Motor neuron (in vitro differentiated cells): ENCODE measurements at regions not wholly inside any gene's neighbourhood (a gene's known extent, or its start where the extent isn't known, plus 50 kb on each side); places are given as distances from the start of the nearest gene placed in this dataset.

Experiments
- ATAC-seq, 8 experiments: fragments of 200-7000 bp; cut with Tn5 transposase; replicated peaks in 6 of 8; 2 replicates each; pipeline ENCODE4 v1.8.0; 2021; ENCODE audit warnings: mild to moderate bottlenecking in 8 of 8, moderate library complexity in 8 of 8
- H3K27ac ChIP-seq, 2 donors: fragments of 250-450 bp; sonication (Bioruptor Pico); 2 replicates each; pipeline ENCODE4 v1.9.0; 2021; ENCODE audit warnings: antibody characterized with exemption in 2 of 2, mild to moderate bottlenecking in 2 of 2, moderate library complexity in 1 of 2
- H3K4me1 ChIP-seq, 2 donors: fragments of 250-450 bp; sonication (Bioruptor Pico); replicated peaks in 1 of 2; 2 replicates each; pipeline ENCODE4 v1.6.1; 2021; ENCODE audit warnings: antibody characterized with exemption in 2 of 2, mild to moderate bottlenecking in 2 of 2, moderate library complexity in 1 of 2
- H3K4me3 ChIP-seq, 5 donors: fragments of 250-450 bp; sonication (Bioruptor Pico); 2 replicates each; pipeline ENCODE4 v1.9.0; 2021; ENCODE audit warnings: antibody characterized with exemption in 5 of 5, mild to moderate bottlenecking in 5 of 5, moderate library complexity in 4 of 5
- WGBS, 10 experiments: fragments of 450-650 bp; shearing (Covaris generic); methylation state at CpG; one replicate each; pipeline ENCODE4 v1.0.0; 2022; 5-methylcytosine and 5-hydroxymethylcytosine counted together
- in situ Hi-C, 9 experiments: fragments of 400-800 bp; cut with MboI; loops; one replicate each; pipeline ENCODE4 v1.15.0; 2021; ENCODE audit warnings: low sequenced_read_pairs in 9 of 9, low pct_unique_long_range_greater_than_20kb in 2 of 9; ENCODE audit not compliant: unreplicated experiment in 9 of 9

GRCh38 chr15:49758456-49758855 is 137.6 kb downstream of the DTWD1 start:
- Histone ChIP-seq H3K4me3 (no peak overlapping the region), H3K4me1 (no peaks in the 10 kb centered on the region), H3K27ac (no peak overlapping the region)
- no peak for ATAC-seq
- in situ Hi-C loops = no loop called here
- 93 to 100% (median 100%) methylated on average over 1 of the region's 1 CpG for whole genome bisulfite sequencing, 10 experiments

GRCh38 chr15:49758856-49759255 is 138.0 kb downstream of the DTWD1 start:
- H3K4me3 ChIP-seq = no peak overlapping the region
- WGBS, 10 experiments = 37 to 91% (median 52%) methylated on average over 1 to 2 of the region's 2 CpGs
- no peaks in the 10 kb centered on the region for H3K4me1 ChIP-seq
- in situ Hi-C loops = no loop called here
- no peak overlapping the region for H3K27ac ChIP-seq
- ATAC-seq = no peak

- in situ Hi-C loops = no loop called here
- H3K4me3 ChIP-seq = no peak overlapping the region
- no peak for ATAC-seq
- WGBS, 10 experiments = 4 to 80% (median 46%) methylated on average over 1 of the region's 1 CpG
- H3K27ac ChIP-seq = no peak overlapping the region
- no peaks in the 10 kb centered on the region for H3K4me1 ChIP-seq
Observed at GRCh38 chr15:49760749-49761148, 139.9 kb downstream of the DTWD1 start.

GRCh38 chr15:49769225-49769624 is 148.4 kb downstream of the DTWD1 start:
- Histone ChIP-seq H3K27ac (no peak overlapping the region), H3K4me3 (no peak overlapping the region), H3K4me1 (no peaks in the 10 kb centered on the region)
- ATAC-seq = no peak
- WGBS, 10 experiments = 0 to 67% (median 30%) methylated on average over 1 of the region's 1 CpG; no CpG with 5 or more reads in 2 of the 10 experiments
- in situ Hi-C loops = no loop called here

- H3K27ac ChIP-seq = no peak overlapping the region
- no peak for ATAC-seq
- H3K4me3 ChIP-seq = no peak overlapping the region
- in situ Hi-C loops = no loop called here
- no peaks in the 10 kb centered on the region for H3K4me1 ChIP-seq
Observed at GRCh38 chr15:49789436-49789835, 168.6 kb downstream of the DTWD1 start.

- WGBS, 10 experiments = 57 to 100% (median 88%) methylated on average over 1 to 14 of the region's 14 CpGs
- ATAC-seq = no peak
- H3K4me3 ChIP-seq = no peak overlapping the region
- in situ Hi-C loops = no loop called here
- H3K27ac ChIP-seq = no peak overlapping the region
- no peaks in the 10 kb centered on the region for H3K4me1 ChIP-seq
Observed at GRCh38 chr15:49793943-49794342, 173.1 kb downstream of the DTWD1 start.

GRCh38 chr15:49801796-49802195 is 180.9 kb downstream of the DTWD1 start:
- in situ Hi-C loops = no loop called here
- Histone ChIP-seq H3K4me1 (no peaks in the 10 kb centered on the region), H3K27ac (no peak overlapping the region), H3K4me3 (no peak overlapping the region)
- no peak for ATAC-seq
